Myocyte (in vitro differentiated cells): ENCODE measurements at regions not wholly inside any gene's neighbourhood (a gene's known extent, or its start where the extent isn't known, plus 50 kb on each side); places are given as distances from the start of the nearest gene placed in this dataset.
"Not testable (repeated sequence)": the region's sequence is repeated elsewhere in the genome, so short reads cannot be mapped to it uniquely, and the experiment has no call there.

ENCODE experiments used
- DNase-seq: peaks from one replicate; pipeline ENCODE4 v3.0.0-alpha.2; 2012; ENCODE audit warnings: low read depth

DNA sequence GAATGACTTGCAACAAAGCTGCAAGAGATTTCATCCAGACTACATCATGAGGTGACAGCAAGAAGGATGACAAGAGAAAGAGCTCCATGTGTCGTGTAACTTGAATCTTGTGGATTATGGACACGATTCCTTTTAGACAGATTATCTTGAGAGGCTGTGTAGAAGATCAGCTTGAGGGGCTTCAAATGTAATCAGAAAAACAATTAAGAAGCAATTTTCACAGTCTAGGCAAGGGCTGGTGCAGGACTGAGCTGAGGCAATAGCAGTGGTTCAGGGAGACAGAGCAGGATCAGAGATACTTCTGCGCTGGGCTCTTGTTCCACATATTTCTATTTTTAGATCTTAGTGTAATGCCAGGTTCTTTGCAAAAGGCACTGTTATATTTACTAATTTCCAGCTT lies 253.0 kb upstream of the COBL start:
- no peak for DNase-seq

DNA sequence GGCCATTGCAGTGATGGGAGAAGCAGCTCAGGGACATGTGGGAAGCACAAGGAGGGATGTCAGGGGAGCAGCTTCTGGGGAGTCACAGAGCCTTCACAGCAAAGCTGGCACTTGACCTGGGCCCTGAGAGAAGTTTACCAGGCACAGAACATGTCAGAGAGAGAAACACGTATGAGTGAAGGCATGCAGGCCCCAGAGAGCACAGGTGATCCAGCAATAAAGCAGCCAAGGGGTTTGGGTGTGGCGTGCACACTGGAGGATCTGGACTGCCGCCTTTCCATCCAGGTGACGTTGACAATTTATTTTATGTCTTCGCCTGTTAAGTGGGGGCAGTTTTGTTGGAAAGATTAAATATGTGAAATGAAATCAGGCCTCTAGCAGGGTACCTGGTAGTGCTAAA lies 252.6 kb upstream of the COBL start:
- DNase-seq, result no peak

DNA sequence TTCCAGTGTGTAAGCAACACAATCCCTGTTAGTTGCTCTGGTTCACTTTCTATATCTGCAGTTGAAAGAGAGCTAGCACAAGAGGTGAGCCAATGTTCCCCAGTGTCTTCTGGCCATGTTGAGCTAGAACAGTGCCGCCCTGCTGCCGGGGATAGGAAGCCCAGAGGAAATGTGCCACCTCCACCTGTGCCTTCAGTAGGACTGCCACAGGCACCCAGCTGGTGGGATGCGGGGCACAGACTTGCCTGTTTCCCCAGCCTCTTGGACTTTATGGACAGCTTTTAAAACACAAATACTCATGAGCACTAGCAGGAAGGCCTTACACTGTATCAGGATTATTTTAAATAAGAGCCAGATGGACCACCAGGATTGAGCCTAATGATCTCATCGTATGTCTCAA lies 234.5 kb upstream of the COBL start:
- no peak for DNase-seq

DNA sequence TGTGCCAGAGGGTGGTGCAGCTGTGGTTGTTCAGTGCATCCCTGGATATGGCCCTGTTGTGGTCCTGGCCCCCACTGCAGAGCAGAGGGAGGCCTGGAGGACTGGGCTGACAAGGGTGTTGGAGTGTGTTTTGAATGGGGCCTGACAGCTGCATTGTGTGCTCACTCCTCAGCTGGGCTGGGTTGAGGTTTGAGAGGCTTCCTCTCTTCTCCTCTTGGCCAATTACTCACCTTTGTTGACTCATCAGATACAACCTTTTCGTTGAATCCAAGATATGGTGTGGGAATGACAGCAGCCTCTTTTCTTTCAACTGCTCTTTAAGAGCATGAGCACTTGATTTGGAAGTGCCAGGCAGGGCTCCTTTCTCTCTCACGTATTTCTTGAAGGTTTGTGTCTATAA lies 228.5 kb upstream of the COBL start:
- no peak for DNase-seq

DNA sequence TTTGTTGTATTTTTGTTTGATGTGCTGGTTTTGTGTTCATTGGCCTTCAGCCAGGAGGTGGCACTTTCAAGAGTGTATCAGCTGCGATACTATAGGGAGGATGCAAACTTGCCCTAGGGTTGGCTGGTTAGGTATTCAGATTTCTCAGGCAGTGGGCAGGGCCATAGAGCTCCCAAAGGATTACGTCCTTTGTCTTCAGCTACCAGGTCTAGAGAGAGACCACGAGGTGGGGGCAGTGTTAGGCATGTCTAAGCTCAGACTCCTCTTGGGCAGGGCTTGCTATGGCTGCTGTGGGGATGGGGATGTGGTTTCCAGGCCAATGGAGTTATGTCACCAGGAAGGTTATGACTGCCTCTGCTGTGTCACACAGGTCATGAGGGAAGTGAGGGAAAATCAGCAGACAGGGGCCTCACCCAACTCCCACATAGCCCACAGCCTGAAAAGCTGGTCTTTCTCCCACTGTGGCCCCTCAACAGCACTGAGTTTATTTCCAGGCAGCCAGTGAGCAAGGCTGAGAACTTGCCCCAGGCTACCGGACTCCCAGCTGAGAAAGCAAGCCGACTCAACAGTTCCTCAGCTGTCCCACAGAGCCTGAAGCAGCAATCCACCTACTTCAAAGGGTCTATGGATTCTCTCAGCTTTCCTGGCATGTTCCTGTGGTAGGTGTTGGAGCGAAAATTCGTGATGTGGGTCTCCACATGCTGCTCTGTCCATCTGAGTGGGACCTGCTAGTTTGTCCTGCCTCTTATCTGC lies 227.4 kb upstream of the COBL start:
- no peak for DNase-seq

DNA sequence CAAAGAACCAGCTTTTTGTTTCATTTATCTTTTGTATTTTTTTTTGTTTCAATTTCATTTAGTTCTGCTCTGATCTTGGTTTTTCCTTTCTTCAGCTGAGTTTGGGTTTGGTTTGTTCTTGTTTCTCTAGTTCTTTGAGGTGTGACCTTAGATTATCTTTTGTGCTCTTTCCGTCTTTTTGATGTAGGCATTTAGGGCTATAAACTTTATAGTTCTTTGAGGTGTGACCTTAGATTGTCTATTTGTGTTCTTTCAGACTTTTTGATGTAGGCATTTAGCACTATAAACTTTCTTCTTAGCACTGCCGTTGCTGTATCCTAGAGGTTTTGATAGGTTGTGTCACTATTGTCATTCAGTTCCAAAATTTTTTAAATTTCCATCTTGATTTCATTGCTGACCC lies 224.3 kb upstream of the COBL start:
- not testable (repeated sequence) for DNase-seq

DNA sequence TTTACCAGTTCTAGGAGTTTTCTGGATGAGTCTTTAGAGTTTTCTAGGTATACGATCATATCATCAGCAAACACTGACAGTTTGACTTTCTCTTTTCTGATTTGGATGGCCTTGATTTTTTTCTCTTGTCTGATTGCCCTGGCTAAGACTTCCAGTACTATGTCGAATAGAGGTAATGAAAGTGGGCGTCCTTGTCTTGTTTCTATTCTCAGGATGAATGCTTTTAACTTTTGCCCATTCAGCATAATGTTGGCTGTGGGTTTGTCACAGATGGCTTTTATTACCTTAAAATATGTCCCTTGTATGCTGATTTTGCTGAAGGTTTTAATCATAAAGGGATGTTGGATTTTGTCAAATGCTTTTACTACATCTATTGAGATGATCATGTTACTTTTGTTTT lies 223.2 kb upstream of the COBL start:
- DNase-seq, result no peak

DNA sequence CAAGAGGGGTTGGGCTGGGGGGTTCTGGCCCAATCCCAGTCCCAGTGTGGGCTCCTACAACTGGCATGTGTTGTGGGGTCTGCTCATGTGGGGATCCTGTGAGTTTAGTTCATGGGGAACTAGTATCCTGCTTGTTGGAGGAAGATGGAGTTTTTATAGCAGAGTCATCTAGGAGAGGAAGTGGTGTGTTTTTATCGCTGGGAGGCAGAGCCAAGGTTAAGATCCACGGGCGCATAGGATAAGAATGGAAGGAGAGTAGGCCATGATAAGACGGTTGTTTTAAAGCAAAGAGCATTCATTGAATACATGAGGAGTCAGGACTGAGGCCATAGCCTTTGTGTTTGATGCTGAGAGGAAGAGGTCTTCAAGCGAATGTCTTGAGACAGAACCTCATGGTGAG lies 211.6 kb upstream of the COBL start:
- DNase-seq, result no peak

DNA sequence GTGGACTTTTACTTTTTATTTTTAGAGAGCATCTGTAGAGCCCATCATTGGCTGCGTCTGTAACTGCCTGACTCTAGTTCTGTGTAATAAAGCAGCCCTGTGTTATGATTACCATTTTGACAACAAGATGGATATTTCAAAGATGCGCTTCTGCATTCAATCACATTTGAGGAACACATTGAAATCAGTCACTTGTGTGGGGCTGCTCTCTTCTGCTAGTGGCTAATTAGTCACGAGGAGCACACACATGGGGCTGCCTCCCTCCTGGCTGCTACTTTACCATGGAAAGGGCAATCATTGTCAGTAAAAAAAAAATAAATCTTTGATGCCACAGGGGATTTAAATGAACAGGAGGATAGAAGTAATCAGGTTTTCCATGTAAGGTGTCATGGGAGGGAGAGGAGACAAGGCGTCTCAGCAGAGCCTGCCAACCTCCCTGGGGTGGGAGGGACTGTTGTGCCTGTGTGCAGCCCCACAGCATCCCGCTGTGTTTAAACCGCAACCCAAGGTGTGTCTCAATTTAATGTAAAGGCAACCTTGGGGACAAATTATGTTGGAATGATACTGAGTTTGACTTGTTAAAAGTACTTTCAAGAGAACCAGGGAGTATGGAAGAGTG lies 205.2 kb upstream of the COBL start:
- no peak for DNase-seq

DNA sequence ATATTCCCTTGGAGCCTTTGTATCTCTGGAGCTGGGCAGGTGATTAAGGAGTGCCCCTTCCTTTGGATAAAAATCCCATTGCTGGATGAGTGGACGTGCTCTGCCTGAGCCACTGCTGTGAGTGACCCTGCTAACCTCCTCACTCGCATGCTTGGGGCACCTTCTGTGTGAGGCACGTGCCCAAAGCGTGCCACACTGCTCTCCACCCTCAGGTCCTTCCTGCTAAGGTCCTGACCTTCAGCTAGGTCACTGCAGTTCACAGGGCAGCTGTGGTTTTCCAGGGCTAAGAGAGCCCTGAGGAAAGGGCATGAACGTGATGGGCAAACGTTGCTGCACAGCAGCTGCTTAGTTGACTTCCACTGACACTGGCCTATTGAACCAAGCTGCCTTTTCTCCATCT lies 204.4 kb upstream of the COBL start:
- DNase-seq, result no peak

DNA sequence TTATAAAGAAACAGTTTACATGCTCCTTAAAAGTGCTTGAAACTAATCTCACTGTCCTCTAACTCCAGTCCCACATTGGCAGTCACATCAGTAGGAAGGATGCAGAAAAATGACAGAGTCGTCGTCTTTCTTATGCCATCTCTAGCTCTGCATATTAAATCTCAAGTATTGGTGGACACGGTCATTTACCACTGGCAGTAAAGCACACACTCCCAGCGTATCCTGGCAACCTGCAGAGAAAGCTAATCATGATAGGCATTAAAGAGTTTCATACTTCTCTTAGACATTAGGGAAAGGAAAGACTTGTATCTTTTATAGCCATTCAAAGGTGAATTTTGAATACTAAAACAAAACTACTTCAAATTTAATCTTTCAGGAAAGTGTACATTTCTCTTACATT lies 202.0 kb upstream of the COBL start:
- DNase-seq, result no peak

DNA sequence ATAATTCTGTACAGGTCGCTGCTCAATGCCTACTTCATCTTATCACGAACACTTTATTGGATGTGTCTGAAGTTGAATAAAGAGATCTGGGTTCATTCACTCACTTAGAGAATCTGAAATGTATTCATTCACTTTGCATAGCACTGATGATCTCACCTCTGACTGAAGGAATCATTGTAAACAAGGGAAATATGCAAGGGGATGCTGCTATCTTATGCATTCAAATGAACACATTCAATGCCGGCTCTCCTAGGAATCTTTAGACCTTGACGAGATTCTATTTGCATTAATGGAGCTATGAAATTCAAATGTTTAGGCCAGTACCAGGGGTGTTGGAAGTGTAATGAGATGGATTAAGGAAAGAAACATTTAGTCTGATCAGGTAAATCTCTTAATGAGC lies 200.6 kb upstream of the COBL start:
- DNase-seq, result no peak

DNA sequence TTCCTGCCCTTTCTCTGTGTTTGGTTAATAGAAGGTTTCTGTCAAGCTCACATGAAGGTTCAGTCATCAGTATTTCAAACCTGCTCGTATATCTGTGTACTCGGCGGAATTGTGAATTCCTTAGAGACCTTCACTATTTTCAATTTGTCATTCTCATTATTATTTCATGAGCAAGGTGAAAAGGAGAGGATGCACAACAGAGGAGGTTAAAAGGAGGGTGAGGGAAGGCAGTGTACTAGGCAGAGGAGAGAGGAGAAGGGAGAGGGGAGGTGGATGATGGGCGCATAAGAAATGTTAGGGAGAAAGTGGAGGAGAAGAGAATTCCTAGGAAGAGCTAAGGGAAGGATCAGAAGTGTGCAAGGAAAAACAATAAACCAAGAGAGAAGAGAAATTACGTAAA lies 185.0 kb upstream of the COBL start:
- no peak for DNase-seq

DNA sequence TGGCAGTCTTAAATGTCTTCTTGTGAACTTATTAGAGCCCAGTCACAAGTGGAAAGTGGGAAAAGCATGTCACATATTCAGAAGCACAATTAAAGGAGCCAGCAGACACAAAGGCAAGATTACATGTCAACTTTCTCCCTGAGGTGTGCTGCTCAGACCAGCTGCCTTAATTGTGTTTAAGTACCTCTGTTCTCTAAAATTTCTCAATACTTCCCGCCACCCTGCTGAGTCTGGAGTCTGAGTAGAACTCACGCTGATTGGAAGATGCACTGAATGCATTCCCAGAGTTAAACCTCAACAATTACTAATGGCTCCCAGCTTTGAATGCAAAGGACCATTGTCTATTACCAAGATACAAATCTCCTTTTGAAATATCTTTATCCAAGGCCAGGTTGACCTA lies 166.4 kb upstream of the COBL start:
- DNase-seq, result no peak

DNA sequence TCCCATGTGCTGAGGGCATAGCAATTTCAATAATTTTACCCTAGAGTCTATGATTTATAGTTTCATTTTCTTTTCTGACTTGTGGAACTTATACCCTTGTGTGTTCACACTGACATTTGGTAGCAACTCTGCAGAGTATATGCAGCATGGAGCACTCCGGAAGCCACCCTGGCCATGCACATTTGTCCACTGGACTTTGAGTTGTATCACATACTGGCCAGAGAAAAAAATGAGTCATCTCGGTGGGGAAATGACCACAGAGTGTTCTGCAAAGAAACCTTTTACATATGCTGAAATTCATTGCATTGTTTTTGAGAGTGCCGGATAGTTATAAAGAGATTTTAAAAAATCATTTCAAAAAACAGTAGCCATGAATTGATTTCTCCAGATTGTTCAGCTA lies 164.8 kb upstream of the COBL start:
- DNase-seq, result no peak

DNA sequence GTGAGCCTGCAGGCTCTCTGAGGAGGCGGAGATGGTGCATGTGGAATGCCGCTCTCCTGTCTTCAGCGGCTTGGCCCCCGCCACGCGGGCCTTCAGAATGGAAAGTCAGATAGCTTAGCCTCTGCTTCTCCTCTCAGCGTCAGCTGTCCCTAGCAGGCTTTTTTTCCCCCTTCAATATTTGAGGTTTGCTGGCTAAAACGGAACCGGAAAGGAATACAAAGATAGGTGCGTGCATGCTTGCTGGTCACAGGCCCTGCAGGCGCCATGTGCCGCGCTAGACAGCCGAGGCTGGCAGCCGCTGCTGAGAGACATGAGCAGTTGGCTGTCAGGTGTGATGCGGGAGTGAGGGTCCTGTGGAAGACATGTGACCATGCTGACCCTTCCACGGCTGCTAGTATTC lies 161.2 kb upstream of the COBL start:
- DNase-seq, result no peak

DNA sequence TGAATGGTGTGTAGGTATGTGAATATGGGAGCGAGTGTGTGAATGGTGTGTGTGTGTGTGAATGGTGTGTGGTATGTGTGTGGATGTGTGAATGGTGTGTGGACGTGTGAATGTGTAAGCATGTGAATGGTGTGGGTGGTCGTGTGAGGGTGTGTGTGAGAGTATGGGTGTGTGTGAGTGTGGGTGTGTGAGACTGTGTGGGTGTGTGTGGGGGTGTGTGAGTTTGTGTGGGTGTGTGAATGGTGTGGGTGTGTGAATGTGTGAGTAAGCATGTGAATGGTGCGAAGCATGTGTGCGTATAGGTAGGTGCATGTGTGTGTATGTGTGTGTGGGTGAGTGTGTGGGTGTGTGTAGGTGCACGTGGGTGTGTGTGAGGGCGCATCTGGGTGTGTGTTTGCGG lies 160.7 kb upstream of the COBL start:
- no peak for DNase-seq

DNA sequence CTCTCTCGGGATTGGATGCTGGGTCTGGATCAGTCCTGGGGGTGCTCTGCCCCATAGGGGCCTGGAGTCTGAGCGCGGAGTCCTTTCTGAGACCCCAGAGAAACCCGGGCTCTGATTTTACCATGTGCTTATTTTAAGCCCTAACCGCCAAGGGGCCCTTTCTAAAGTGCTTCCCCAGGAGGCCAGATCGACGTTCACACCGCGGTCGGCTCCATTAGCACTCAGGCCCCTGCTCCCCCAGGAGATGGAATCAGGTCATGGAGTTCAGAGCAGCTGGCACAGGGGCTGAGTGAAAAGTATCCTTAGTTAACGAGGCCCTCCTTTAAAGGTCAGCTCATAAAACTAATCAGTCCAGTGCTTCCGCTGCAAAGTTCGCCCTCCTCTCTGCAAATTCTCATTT lies 159.4 kb upstream of the COBL start:
- no peak for DNase-seq

DNA sequence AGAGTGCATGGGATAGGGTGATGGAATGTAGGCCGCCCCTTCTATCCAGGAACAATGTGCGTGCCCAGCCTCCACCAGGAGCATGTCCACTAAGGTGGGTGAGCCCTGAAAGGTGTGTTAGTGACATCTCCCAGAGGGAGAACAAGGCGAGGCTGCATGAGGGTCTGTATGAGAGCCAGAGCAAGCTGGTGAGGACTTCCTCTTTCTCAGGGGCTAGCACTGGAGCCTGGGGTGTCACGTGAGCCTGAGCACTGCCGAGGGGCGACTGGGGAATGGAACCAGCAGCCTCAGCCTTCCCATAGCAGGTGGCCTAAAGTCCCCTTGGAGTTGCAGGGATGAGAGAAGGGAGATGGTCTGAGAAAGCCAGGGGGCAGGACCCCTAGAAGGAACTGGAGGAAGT lies 156.3 kb upstream of the COBL start:
- DNase-seq, result no peak

DNA sequence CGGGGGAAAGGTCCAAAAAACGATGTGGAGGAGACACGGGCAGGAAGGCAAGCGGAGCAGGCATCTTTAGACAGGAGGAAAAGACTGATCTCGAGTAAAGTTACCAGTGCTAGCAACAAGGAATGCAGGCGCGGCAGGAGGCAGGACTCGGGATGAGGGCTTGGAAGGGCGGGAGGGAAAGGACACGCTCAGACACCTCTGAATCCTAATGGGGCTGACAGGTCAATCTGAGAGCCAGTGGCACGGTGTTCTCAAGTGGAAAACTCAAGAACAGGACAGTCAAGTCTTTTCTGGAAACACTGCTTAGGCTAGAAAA lies 155.3 kb upstream of the COBL start:
- no peak for DNase-seq

DNA sequence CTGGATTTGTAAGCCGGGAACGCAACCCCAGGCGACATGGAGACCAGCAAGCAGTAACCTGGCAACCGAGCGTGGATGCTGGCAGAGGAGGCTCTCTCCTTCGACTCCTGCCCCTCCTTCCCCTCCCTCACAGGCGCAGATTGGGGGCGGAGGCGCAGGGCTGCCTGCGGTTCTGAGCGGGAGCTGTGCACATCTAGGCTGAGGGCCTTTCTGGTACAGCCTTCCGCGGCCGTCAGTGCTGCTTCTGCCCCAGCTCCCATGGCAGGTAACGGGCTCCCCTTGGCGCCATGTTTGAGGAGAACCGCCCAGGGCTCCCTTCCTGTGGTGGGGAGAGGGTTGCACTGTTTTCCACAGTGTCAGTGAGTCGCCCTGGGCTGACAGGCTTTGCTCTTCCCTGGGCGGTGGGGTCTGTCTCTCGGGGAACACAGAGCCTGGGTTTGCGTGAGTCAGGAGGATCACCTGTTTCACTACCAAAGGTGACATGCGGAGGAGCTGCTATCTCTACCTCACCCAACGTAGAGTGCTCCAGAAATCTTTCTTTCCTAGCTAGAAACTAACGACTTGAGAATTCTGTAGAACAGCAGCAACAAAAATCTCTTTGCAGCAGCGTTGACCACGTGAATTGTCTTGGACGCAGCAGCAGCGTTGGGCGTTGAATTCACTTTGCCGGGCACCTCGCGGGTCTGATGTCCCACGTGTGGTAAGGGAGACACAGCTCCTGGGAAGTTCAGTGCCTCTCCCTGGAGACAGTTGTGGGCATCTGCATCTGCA lies 154.8 kb upstream of the COBL start:
- no peak for DNase-seq

DNA sequence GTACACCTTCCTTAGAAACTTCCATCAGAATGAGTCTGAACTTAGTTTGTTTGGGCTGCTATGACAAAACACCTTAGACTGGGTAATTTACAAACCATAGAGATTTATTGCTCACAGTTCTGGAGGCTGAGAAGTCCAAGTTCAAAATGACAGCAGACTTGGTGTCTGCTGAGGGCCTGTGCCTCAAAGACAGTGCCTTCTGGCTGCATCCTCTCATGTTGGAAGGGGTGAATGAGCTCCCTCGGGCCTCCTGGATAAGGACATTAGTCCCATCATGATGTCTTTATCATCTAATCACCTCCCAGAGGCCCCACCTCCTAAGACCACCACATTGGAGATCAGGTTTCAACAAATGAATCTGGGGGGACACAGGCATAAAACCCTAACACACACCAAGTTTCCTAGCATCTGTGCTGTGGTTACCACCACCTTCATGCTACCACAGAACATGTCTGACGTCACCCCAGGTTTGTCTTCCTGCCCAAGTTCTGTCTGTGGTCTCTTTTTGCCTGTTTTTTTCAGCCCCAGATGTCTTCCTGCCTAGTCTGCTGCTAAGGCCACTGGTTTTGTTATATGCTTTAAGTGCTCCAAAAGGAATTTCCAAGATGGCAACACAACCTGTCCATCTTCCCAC lies 150.9 kb upstream of the COBL start:
- no peak for DNase-seq
